Endothelial cell of umbilical vein (primary cell): ENCODE measurements at regions not wholly inside any gene's neighbourhood (a gene's known extent, or its start where the extent isn't known, plus 50 kb on each side); places are given as distances from the start of the nearest gene placed in this dataset.

Experiments used
- BruUV-seq: library from RNA; stranded (reverse); fragments of 400-500 nt; replicated peaks from 2 replicates; lab custom pipeline; 2021; lab: Mats Ljungman, UMichigan
- CTCF ChIA-PET: fragments of 300-600, 350-600 bp; sonication (Branson Sonifier 250); formaldehyde crosslinking; loops from one replicate; lab custom pipeline; 2021; ENCODE audit warnings: antibody characterized with exemption, inconsistent platforms; lab: Charles Lee
- POLR2A ChIA-PET: fragments of 300-600, 350-600 bp; sonication (Branson Sonifier 250); formaldehyde crosslinking; loops from one replicate; lab custom pipeline; 2021; ENCODE audit warnings: antibody characterized with exemption, inconsistent platforms; lab: Charles Lee
- DNase-seq: peaks from one replicate; pipeline ENCODE4 v3.0.0-alpha.2; 2011; ENCODE audit warnings: low read depth, low spot score
- FAIRE-seq: peaks from 2 replicates; lab custom pipeline; 2011; peaks lifted over from hg19 to GRCh38; lab: Jason Lieb, UNC
- H2AFZ ChIP-seq: 2 replicates; pipeline ENCODE4 v1.6.0; 2012; ENCODE audit warnings: low read depth, low read length, control low read depth, inconsistent platforms
- H3K27ac ChIP-seq: 2 replicates; pipeline ENCODE4 v1.5.1; 2011; ENCODE audit warnings: low read depth, mild to moderate bottlenecking, control low read depth, low read length, moderate library complexity; ENCODE audit not compliant: insufficient read depth
- H3K27me3 ChIP-seq, 2 experiments: 2 replicates each; pipeline versions ENCODE4 v1.6.0 to v1.6.1; 2011; ENCODE audit warnings: low read length in 2 of 2, mixed read lengths in 1 of 2; ENCODE audit not compliant: control insufficient read depth in 2 of 2, insufficient read depth in 2 of 2
- H3K36me3 ChIP-seq, 2 experiments: 2 replicates in 1 of 2; 3 replicates in 1 of 2; pipeline ENCODE4 v1.5.1; 2011; ENCODE audit warnings: low read length in 2 of 2, mild to moderate bottlenecking in 1 of 2, moderate library complexity in 1 of 2; ENCODE audit not compliant: control insufficient read depth in 2 of 2, insufficient read depth in 2 of 2; ENCODE audit errors: extremely low read depth in 1 of 2
- H3K4me1 ChIP-seq: 3 replicates; pipeline ENCODE4 v1.5.1; 2011; ENCODE audit warnings: mild to moderate bottlenecking, low read length; ENCODE audit not compliant: control insufficient read depth, insufficient read depth; ENCODE audit errors: extremely low read depth
- H3K4me2 ChIP-seq: 2 replicates; pipeline ENCODE4 v1.6.1; 2011; ENCODE audit warnings: low read length, control low read depth, mixed read lengths; ENCODE audit not compliant: insufficient read depth
- H3K4me3 ChIP-seq, 3 experiments: fragments of 200-600 bp in 1 of 3; sonication (generic), shearing (Covaris generic) in 1 of 3; replicated peaks in 1 of 3; 2 replicates each; pipeline ENCODE4 v1.5.1; 2011 to 2016; ENCODE audit warnings: control low read depth in 3 of 3, low read length in 3 of 3, mild to moderate bottlenecking in 2 of 3, inconsistent platforms in 1 of 3, low read depth in 1 of 3, moderate library complexity in 1 of 3; ENCODE audit not compliant: insufficient read depth in 1 of 3
- H3K79me2 ChIP-seq: 2 replicates; pipeline ENCODE4 v1.6.0; 2012; ENCODE audit warnings: low read length, inconsistent platforms; ENCODE audit not compliant: control insufficient read depth, insufficient read depth
- H3K9ac ChIP-seq: replicated peaks from 2 replicates; pipeline ENCODE3; 2011; ENCODE audit warnings: low read length, control low read depth; ENCODE audit not compliant: insufficient read depth; ENCODE audit errors: extremely low read depth
- H3K9me1 ChIP-seq: replicated peaks from 3 replicates; pipeline ENCODE4 v1.6.0; 2011; ENCODE audit warnings: mild to moderate bottlenecking, low read length; ENCODE audit not compliant: control insufficient read depth, insufficient read depth; ENCODE audit errors: extremely low read depth
- H3K9me3 ChIP-seq: replicated peaks from 2 replicates; pipeline ENCODE4 v1.5.1; 2012; ENCODE audit warnings: low read length, inconsistent platforms; ENCODE audit not compliant: control insufficient read depth, insufficient read depth
- H4K20me1 ChIP-seq: replicated peaks from 2 replicates; pipeline ENCODE3; 2011; ENCODE audit warnings: mild to moderate bottlenecking, low read length; ENCODE audit not compliant: control insufficient read depth, insufficient read depth; ENCODE audit errors: extremely low read depth
- FOS ChIP-seq: IDR thresholded peaks from 2 replicates; pipeline ENCODE4 v1.6.1; 2011; ENCODE audit warnings: mild to moderate bottlenecking, low read length, moderate library complexity, borderline replicate concordance; ENCODE audit not compliant: insufficient read depth
- GATA2 ChIP-seq: IDR thresholded peaks from 2 replicates; pipeline ENCODE4 v1.7.0; 2011; ENCODE audit warnings: low read depth, mild to moderate bottlenecking, moderate library complexity, mixed read lengths, low read length; ENCODE audit not compliant: insufficient read length, insufficient read depth
- JUN ChIP-seq: IDR thresholded peaks from 2 replicates; pipeline ENCODE4 v1.6.1; 2011; ENCODE audit warnings: borderline replicate concordance, low read depth; ENCODE audit not compliant: insufficient read length, insufficient read depth
- MYC ChIP-seq: IDR thresholded peaks from one replicate; pipeline ENCODE4 v1.6.1; 2011; ENCODE audit warnings: mild to moderate bottlenecking, low read depth, low read length
- POLR2A ChIP-seq: IDR thresholded peaks from 2 replicates; pipeline ENCODE4 v1.6.1; 2012; ENCODE audit warnings: low read depth, mild to moderate bottlenecking, control low read depth, low read length
- POLR2AphosphoS5 ChIP-seq: IDR thresholded peaks from 2 replicates; pipeline ENCODE4 v1.6.1; 2012; ENCODE audit warnings: low read depth, mild to moderate bottlenecking, control low read depth, low read length, moderate library complexity; ENCODE audit not compliant: insufficient read depth
- dilution Hi-C: fragments of 300-500 bp; cut with MboI; formaldehyde crosslinking; loops from one replicate; pipeline ENCODE4 v1.15.0; 2019; ENCODE audit warnings: low sequenced_read_pairs; ENCODE audit not compliant: extremely low pct_ligation_motif_present
- intact Hi-C: fragments of 100-400 bp; cut with micrococcal nuclease; formaldehyde crosslinking; loops from one replicate; pipeline ENCODE4 v1.10.0; 2022
- TF ChIP-seq, protein P1 (sequence below): IDR thresholded peaks from 2 replicates; pipeline ENCODE4 v1.6.1; 2011; ENCODE audit not compliant: insufficient read depth, insufficient read length

DNA sequence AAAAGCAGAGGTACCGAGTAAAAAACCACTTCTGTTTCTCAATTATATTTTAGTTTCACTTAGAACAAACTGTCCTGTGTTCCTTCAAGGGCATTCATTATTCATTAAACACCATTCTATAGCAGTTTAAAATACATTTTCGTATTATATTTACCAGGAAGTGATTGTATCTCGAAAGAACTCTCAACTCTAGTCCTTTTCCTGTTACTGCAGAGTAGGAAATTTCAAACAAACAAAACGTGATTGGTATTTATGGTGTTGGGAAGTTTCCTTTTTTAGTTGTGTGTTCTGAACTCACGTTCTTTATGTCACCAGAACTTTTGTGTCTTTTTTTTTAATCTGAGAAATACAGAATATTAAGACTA, 139.5 kb upstream of the BTBD3 start:
- peak; percentile 78 for DNase-seq
- Histone ChIP-seq H3K27me3 (no peaks in the 10 kb centered on the region), H3K9me3 (no peaks in the 10 kb centered on the region), H3K4me3 (peak overlapping the region in 1 of 3 experiments; percentile 60), H3K9ac (peak overlapping the region; percentile 65), H3K4me1 (peaks cover 21% of the 10 kb centered on the region), H3K9me1 (no peaks in the 10 kb centered on the region), H3K4me2 (peak overlapping the region; percentile 83), H2AFZ (peak overlapping the region; percentile 31), H3K79me2 (no peaks in the 10 kb centered on the region), H3K27ac (peak overlapping the region; percentile 87), H4K20me1 (no peaks in the 10 kb centered on the region), H3K36me3 (no peaks in the 10 kb centered on the region)
- dilution Hi-C loops (no loop called here), intact Hi-C loops (loop anchor here (1.0 to 5.0 kb wide), 5 partner anchors 23 to 275 kb away; no protein-coding TSS in a partner anchor)
- ChIA-PET POLR2A (no interaction called here), CTCF (no interaction called here)
- TF ChIP-seq GATA2 (peak; percentile 38), JUN (peak; percentile 40), FOS (peak; percentile 50), POLR2A (no peak)
- BruUV-seq, result no TSS peak
- no peak for FAIRE-seq

DNA sequence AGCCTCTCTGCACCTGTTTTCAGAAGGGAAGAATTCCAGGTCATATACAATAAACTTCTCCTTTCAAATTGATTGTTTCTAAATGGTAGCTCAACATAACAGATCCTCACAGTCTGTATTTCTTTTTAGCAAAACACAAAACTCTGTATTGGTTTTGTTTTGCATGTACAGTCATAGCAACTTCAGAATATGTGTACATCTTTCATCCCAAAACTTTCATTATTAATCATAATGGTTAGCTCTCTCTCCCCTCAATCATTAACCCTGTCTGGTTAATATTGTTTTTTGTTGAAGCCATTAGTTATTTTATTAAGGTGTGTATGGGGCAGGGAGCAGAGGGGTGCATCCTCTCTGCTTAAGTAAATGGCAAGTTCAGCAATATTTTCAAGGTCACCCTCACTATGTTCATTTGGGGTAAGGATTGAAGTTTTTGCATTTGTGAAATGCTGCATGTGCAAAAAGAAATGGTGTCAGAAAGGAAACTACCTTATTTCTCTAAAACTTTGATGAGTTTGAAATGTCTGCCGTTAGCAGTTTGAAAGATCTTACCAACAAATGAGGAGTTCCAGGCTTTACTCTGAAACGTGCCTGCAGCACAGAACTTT, 136.8 kb upstream of the BTBD3 start:
- TF ChIP-seq, protein P1, sequence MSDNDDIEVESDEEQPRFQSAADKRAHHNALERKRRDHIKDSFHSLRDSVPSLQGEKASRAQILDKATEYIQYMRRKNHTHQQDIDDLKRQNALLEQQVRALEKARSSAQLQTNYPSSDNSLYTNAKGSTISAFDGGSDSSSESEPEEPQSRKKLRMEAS, result no peak
- TF ChIP-seq POLR2A, result no peak
- no peak for TF ChIP-seq GATA2
- TF ChIP-seq MYC, result no peak
- TF ChIP-seq FOS, result no peak
- no peak for TF ChIP-seq POLR2AphosphoS5
- Histone ChIP-seq H3K9me1 (no peaks in the 10 kb centered on the region), H2AFZ (no peak overlapping the region), H3K27me3 (no peaks in the 10 kb centered on the region), H4K20me1 (no peaks in the 10 kb centered on the region), H3K9ac (no peak overlapping the region), H3K79me2 (no peaks in the 10 kb centered on the region), H3K4me2 (no peak overlapping the region), H3K36me3 (no peaks in the 10 kb centered on the region), H3K9me3 (no peaks in the 10 kb centered on the region), H3K4me1 (peaks cover 21% of the 10 kb centered on the region), H3K27ac (no peak overlapping the region), H3K4me3 (no peak overlapping the region)
- intact Hi-C loops (no loop called here), dilution Hi-C loops (no loop called here)
- ChIA-PET POLR2A (no interaction called here), CTCF (no interaction called here)
- DNase-seq (no peak), FAIRE-seq (no peak)
- no TSS peak for BruUV-seq
